AG04450 (cell line): ENCODE measurements at regions not wholly inside any gene's neighbourhood (a gene's known extent, or its start where the extent isn't known, plus 50 kb on each side); places are given as distances from the start of the nearest gene placed in this dataset.

ENCODE experiments used
- CTCF ChIA-PET: fragments of 300-600, 350-600 bp; formaldehyde crosslinking; extraction: SDS; loops from one replicate; lab custom pipeline; 2022; ENCODE audit warnings: antibody characterized with exemption, inconsistent platforms; lab: Charles Lee
- POLR2A ChIA-PET: fragments of 350-600 bp; formaldehyde crosslinking; extraction: SDS; loops from one replicate; lab custom pipeline; 2021; ENCODE audit warnings: antibody characterized with exemption, inconsistent platforms; lab: Yijun Ruan, JAX
- DNase-seq: peaks from one replicate; pipeline ENCODE4 v3.0.0-alpha.2; 2011; ENCODE audit warnings: low read depth, low spot score
- H3K27ac ChIP-seq: one replicate; pipeline ENCODE4 v1.5.1; 2012; ENCODE audit warnings: low read depth, low read length, control low read depth
- H3K27me3 ChIP-seq: one replicate; pipeline ENCODE4 v1.6.0; 2012; ENCODE audit warnings: low read length; ENCODE audit not compliant: control insufficient read depth, insufficient read depth
- H3K4me3 ChIP-seq: 2 replicates; pipeline ENCODE4 v1.5.1; 2011; ENCODE audit warnings: mild to moderate bottlenecking, low read depth, low read length, control low read depth
- H3K9me3 ChIP-seq: 2 replicates; pipeline ENCODE4 v1.5.1; 2012; ENCODE audit warnings: low read length; ENCODE audit not compliant: control insufficient read depth, insufficient read depth
- TF ChIP-seq, protein P1 (sequence below): IDR thresholded peaks from 2 replicates; pipeline ENCODE4 v1.5.1; 2011; ENCODE audit warnings: low read depth, low read length, control low read depth, inconsistent platforms

DNA sequence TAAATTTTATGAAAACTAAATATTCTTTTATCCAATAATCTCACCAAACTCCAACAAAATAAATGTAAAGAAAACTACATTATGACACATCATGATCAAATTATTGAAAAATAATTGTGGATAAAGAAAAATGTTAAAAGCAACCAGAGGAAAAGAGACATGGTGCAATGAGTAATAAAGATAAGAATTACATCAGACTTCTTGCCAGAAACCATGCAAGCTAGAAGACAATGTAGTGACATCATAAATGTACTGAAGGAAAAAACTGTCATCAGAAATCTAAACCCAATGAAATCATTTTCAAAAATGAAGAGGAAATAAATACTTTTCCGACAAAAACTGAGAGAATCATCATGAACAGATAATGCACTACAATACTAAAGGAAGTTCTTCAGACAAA, 135.9 kb upstream of the EOLA2 start:
- Histone ChIP-seq H3K9me3 (no peaks in the 10 kb centered on the region), H3K4me3 (no peak overlapping the region), H3K27me3 (no peaks in the 10 kb centered on the region), H3K27ac (no peak overlapping the region)
- DNase-seq: no peak
- CTCF ChIA-PET: no interaction called here
- POLR2A ChIA-PET: no interaction called here
- TF ChIP-seq, protein P1, sequence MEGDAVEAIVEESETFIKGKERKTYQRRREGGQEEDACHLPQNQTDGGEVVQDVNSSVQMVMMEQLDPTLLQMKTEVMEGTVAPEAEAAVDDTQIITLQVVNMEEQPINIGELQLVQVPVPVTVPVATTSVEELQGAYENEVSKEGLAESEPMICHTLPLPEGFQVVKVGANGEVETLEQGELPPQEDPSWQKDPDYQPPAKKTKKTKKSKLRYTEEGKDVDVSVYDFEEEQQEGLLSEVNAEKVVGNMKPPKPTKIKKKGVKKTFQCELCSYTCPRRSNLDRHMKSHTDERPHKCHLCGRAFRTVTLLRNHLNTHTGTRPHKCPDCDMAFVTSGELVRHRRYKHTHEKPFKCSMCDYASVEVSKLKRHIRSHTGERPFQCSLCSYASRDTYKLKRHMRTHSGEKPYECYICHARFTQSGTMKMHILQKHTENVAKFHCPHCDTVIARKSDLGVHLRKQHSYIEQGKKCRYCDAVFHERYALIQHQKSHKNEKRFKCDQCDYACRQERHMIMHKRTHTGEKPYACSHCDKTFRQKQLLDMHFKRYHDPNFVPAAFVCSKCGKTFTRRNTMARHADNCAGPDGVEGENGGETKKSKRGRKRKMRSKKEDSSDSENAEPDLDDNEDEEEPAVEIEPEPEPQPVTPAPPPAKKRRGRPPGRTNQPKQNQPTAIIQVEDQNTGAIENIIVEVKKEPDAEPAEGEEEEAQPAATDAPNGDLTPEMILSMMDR: no peak

DNA sequence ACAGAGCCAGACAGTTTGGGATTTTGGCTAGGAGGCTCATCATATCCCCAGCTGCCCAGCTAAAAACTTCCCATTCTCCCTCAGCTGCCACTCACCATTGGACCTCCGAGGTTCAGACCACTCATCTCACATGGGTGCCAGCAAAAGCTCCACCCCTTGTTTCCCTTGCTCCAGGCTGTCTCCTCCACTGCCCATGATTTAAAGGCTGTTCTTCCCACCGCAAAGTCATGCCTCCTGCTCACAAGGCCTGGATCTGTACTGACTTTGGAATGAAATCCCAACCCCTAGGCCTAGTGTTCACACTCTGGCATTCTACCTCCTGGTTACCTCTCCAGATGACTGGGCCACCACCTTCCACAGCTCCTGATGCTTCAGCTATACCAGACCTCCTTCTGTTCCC, 142.2 kb upstream of the EOLA2 start:
- no peak for DNase-seq
- no peak overlapping the region for H3K27ac ChIP-seq
- ChIA-PET CTCF (no interaction called here), POLR2A (interaction anchor here (1.3 kb wide), 1 partner anchor 18 kb away, joined by 3 read pairs; no protein-coding TSS in a partner anchor)
- no peaks in the 10 kb centered on the region for H3K27me3 ChIP-seq
- no peak overlapping the region for H3K4me3 ChIP-seq
- TF ChIP-seq, protein P1: no peak
- no peaks in the 10 kb centered on the region for H3K9me3 ChIP-seq

DNA sequence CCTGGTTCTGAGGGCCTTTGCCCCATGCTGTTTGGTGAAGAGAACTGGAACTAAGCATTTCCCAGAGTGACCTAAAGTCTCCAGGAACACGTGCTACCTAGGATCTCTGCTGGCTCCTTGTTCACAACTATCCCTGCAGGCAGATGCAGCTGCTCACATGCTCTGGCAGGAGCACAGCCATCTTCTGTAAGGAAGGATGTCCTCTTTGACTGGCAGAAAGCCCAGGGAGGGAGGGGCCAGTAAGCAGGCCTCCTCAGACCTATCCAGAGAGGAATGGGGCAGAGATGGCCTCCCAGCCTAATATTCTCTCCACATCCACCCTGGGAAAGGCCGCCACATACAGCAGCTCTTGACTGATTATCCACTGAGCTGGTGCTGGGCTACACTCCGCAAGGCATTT, 142.8 kb upstream of the EOLA2 start:
- H3K4me3 ChIP-seq: no peak overlapping the region
- DNase-seq: no peak
- TF ChIP-seq, protein P1: no peak
- no peak overlapping the region for H3K27ac ChIP-seq
- CTCF ChIA-PET: no interaction called here
- no peaks in the 10 kb centered on the region for H3K9me3 ChIP-seq
- H3K27me3 ChIP-seq: no peaks in the 10 kb centered on the region
- POLR2A ChIA-PET: interaction anchor here (1.3 kb wide), 1 partner anchor 19 kb away, joined by 3 read pairs; no protein-coding TSS in a partner anchor

DNA sequence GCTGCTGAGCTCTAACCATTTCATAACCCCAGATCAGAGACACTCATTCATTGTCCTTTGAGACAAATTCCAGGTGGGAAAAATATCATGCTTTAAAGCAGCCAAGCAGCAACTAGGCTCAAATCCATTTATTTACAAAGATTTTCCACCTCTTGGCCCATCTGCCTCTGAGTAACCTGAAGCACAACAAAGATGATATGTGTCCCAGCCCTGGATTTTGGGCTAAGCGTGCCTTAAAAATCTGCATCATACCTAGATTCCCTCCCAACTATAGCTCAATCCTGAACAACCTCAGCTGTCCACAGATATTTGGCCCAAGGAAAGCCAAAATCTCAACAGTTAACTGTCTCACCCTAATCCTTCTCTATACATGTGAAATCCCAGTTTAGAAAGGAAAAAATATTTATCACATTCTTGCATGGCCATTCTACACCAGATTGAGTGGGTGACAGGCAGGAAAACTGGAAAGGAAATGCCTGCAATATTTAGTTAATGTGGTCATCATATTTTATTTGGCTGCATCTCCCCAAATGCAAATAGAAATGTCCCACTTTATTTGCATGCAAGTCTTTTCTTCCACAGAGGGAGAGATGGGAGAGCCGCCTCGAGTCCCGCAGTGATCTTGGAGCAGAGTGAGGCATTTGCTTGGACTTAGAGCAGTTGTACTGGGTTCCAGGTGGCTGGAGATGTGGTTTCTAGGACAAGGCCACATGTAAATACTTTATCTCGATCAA, 146.4 kb upstream of the EOLA2 start:
- peak; percentile 32 for DNase-seq

DNA sequence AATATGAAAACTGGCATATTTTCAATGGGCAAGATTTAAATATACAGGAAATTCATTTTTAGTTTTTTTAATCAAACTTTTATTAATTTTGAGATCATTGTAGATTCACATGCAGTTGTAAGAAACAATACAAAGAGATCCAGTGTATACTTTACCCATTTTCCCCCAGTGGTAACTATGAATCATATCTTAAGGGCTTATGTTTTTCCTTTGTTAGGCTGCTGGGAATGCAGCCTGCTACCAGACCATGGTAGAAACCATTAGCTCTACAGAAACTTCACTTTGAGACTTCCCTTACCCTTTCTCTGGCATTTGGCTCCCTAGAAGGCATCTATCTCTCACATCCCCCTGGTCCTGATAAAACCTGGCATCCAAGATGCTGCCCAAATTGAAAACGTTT, 147.6 kb upstream of the EOLA2 start:
- TF ChIP-seq, protein P1: no peak
- ChIA-PET CTCF (no interaction called here), POLR2A (interaction anchor here (0.7 kb wide), 1 partner anchor 239 kb away, joined by 3 read pairs; no protein-coding TSS in a partner anchor)
- peak overlapping the region; percentile 52 for H3K27ac ChIP-seq
- no peaks in the 10 kb centered on the region for H3K27me3 ChIP-seq
- no peaks in the 10 kb centered on the region for H3K9me3 ChIP-seq
- no peak overlapping the region for H3K4me3 ChIP-seq
- DNase-seq: no peak

More for the DNA sequence above, 146.4 kb upstream of the EOLA2 start:
- Histone ChIP-seq H3K9me3 (no peaks in the 10 kb centered on the region), H3K27me3 (no peaks in the 10 kb centered on the region), H3K4me3 (no peak overlapping the region), H3K27ac (peak overlapping the region; percentile 68)
- TF ChIP-seq, protein P1: no peak
- POLR2A ChIA-PET: no interaction called here
- CTCF ChIA-PET: no interaction called here
